Bronchial epithelial cell (primary cell): ENCODE measurements at regions not wholly inside any gene's neighbourhood (a gene's known extent, or its start where the extent isn't known, plus 50 kb on each side); places are given as distances from the start of the nearest gene placed in this dataset.
A peak's percentile ranks its signal among the peaks of the same experiment; 100 is the strongest.

Experiments used
- DNase-seq: peaks from one replicate; pipeline ENCODE4 v3.0.0-alpha.2; 2010; ENCODE audit warnings: low read depth
- FAIRE-seq: peaks from 2 replicates; lab custom pipeline; 2011; peaks lifted over from hg19 to GRCh38; lab: Jason Lieb, UNC
- H3K27me3 ChIP-seq: 2 replicates; pipeline ENCODE4 v1.5.1; 2011; ENCODE audit warnings: low read length; ENCODE audit not compliant: control insufficient read depth, insufficient read depth
- H3K36me3 ChIP-seq: 2 replicates; pipeline ENCODE4 v1.5.1; 2011; ENCODE audit warnings: low read length; ENCODE audit not compliant: control insufficient read depth, insufficient read depth
- H3K4me3 ChIP-seq: 2 replicates; pipeline ENCODE4 v1.5.1; 2011; ENCODE audit warnings: mild to moderate bottlenecking, low read depth, low read length, control low read depth
- CTCF ChIP-seq: IDR thresholded peaks from 2 replicates; pipeline ENCODE4 v1.5.1; 2011; ENCODE audit warnings: mild to moderate bottlenecking, moderate library complexity, low read length, control low read depth, inconsistent platforms; ENCODE audit not compliant: insufficient read depth, severe bottlenecking

- FAIRE-seq: no peak
- H3K27me3 ChIP-seq: no peaks in the 10 kb centered on the region
- H3K36me3 ChIP-seq: no peaks in the 10 kb centered on the region
- no peak for DNase-seq
- H3K4me3 ChIP-seq: no peak overlapping the region
- no peak for TF ChIP-seq CTCF
These were observed 1100.7 kb upstream of the PRR20A start for GRCh38 chr13:56039992-56040391.

- FAIRE-seq (no peak), DNase-seq (no peak)
- Histone ChIP-seq H3K27me3 (no peaks in the 10 kb centered on the region), H3K4me3 (no peak overlapping the region), H3K36me3 (no peaks in the 10 kb centered on the region)
- no peak for TF ChIP-seq CTCF
These were observed 1074.4 kb upstream of the PRR20A start for GRCh38 chr13:56066321-56066720.

- TF ChIP-seq CTCF: no peak
- no peaks in the 10 kb centered on the region for H3K36me3 ChIP-seq
- H3K4me3 ChIP-seq: no peak overlapping the region
- H3K27me3 ChIP-seq: no peaks in the 10 kb centered on the region
- FAIRE-seq: no peak
- DNase-seq: no peak
These were observed 1038.1 kb upstream of the PRR20A start for GRCh38 chr13:56102641-56103040.

- no peak overlapping the region for H3K4me3 ChIP-seq
- H3K36me3 ChIP-seq: no peaks in the 10 kb centered on the region
- peak; percentile 50 for DNase-seq
- no peak for TF ChIP-seq CTCF
- no peaks in the 10 kb centered on the region for H3K27me3 ChIP-seq
- no peak for FAIRE-seq
These were observed 1030.0 kb upstream of the PRR20A start for GRCh38 chr13:56110751-56111150.

- no peaks in the 10 kb centered on the region for H3K36me3 ChIP-seq
- H3K27me3 ChIP-seq: no peaks in the 10 kb centered on the region
- no peak for TF ChIP-seq CTCF
- DNase-seq (no peak), FAIRE-seq (no peak)
- no peak overlapping the region for H3K4me3 ChIP-seq
These were observed 1006.2 kb upstream of the PRR20A start for GRCh38 chr13:56134524-56134923.

GRCh38 chr13:56166864-56167263 lies 973.9 kb upstream of the PRR20A start:
- no peaks in the 10 kb centered on the region for H3K36me3 ChIP-seq
- H3K4me3 ChIP-seq: no peak overlapping the region
- H3K27me3 ChIP-seq: no peaks in the 10 kb centered on the region
- TF ChIP-seq CTCF: no peak
- FAIRE-seq (no peak), DNase-seq (no peak)
